GM19395 (cell line): ENCODE measurements at regions not wholly inside any gene's neighbourhood (a gene's known extent, or its start where the extent isn't known, plus 50 kb on each side); places are given as distances from the start of the nearest gene placed in this dataset.

ENCODE experiments used
- ATAC-seq: cut with Tn5 transposase; IDR thresholded peaks from one replicate; pipeline ENCODE4 v1.9.1; 2021; ENCODE audit warnings: mild to moderate bottlenecking, moderate library complexity; ENCODE audit not compliant: unreplicated experiment

GRCh38 chr5:86768699-86769202 is 151.0 kb downstream of the COX7C start:
- ATAC-seq, result no peak

GRCh38 chr5:86780018-86780417 is 162.3 kb downstream of the COX7C start:
- no peak for ATAC-seq

- ATAC-seq, result no peak
These were observed 169.2 kb downstream of the COX7C start for GRCh38 chr5:86786955-86787354.

GRCh38 chr5:86795659-86796058 is 177.9 kb downstream of the COX7C start:
- ATAC-seq, result no peak

GRCh38 chr5:86797677-86798076 is 179.9 kb downstream of the COX7C start:
- no peak for ATAC-seq

- ATAC-seq, result no peak
These were observed 188.5 kb downstream of the COX7C start for GRCh38 chr5:86806206-86806605.

- no peak for ATAC-seq
These were observed 189.6 kb downstream of the COX7C start for GRCh38 chr5:86807046-86808031.

- no peak for ATAC-seq
These were observed 196.6 kb downstream of the COX7C start for GRCh38 chr5:86814315-86814714.

- no peak for ATAC-seq
These were observed 197.2 kb downstream of the COX7C start for GRCh38 chr5:86814907-86815306.

- no peak for ATAC-seq
These were observed 206.9 kb downstream of the COX7C start for GRCh38 chr5:86824637-86825036.

GRCh38 chr5:86831128-86831527 is 213.4 kb downstream of the COX7C start:
- ATAC-seq, result no peak

GRCh38 chr5:86833868-86834267 is 216.1 kb downstream of the COX7C start:
- ATAC-seq, result no peak

- ATAC-seq, result no peak
These were observed 219.9 kb downstream of the COX7C start for GRCh38 chr5:86837610-86838009.

GRCh38 chr5:86838083-86838482 is 220.3 kb downstream of the COX7C start:
- ATAC-seq, result no peak

GRCh38 chr5:86841000-86841644 is 223.4 kb downstream of the COX7C start:
- ATAC-seq, result no peak

- no peak for ATAC-seq
These were observed 240.7 kb downstream of the COX7C start for GRCh38 chr5:86858442-86858841.

- no peak for ATAC-seq
These were observed 243.8 kb downstream of the COX7C start for GRCh38 chr5:86861512-86861911.

- no peak for ATAC-seq
These were observed 244.4 kb downstream of the COX7C start for GRCh38 chr5:86862093-86862492.

- ATAC-seq, result no peak
These were observed 246.3 kb downstream of the COX7C start for GRCh38 chr5:86864051-86864450.

- ATAC-seq, result no peak
These were observed 247.6 kb downstream of the COX7C start for GRCh38 chr5:86865256-86865785.

- ATAC-seq, result no peak
These were observed 248.3 kb downstream of the COX7C start for GRCh38 chr5:86866036-86866435.

GRCh38 chr5:86869268-86869667 is 251.5 kb downstream of the COX7C start:
- ATAC-seq, result peak; percentile 82
